Mesenchymal stem cell (in vitro differentiated cells and primary cell): ENCODE measurements at regions not wholly inside any gene's neighbourhood (a gene's known extent, or its start where the extent isn't known, plus 50 kb on each side); places are given as distances from the start of the nearest gene placed in this dataset.

ENCODE experiments used
- DNase-seq: peaks from one replicate; pipeline ENCODE4 v3.0.0-alpha.2; 2013
- H2AFZ ChIP-seq: one replicate; pipeline ENCODE4 v1.6.1; 2013; ENCODE audit warnings: low read depth, mild to moderate bottlenecking, control low read depth, inconsistent platforms, low read length, moderate library complexity
- H2AK5ac ChIP-seq: 2 replicates; pipeline ENCODE4 v1.6.1; 2013; ENCODE audit warnings: low read length, moderate library complexity, mild to moderate bottlenecking, inconsistent platforms; ENCODE audit not compliant: severe bottlenecking
- H2BK120ac ChIP-seq: one replicate; pipeline ENCODE4 v1.6.1; 2013; ENCODE audit warnings: low read depth, mild to moderate bottlenecking, inconsistent platforms, low read length, moderate library complexity
- H2BK12ac ChIP-seq, 2 experiments: one replicate each; pipeline ENCODE4 v1.6.1; 2013; ENCODE audit warnings: inconsistent platforms in 2 of 2, low read length in 2 of 2, mild to moderate bottlenecking in 2 of 2, moderate library complexity in 2 of 2, control low read depth in 1 of 2
- H2BK15ac ChIP-seq: one replicate; pipeline ENCODE4 v1.6.1; 2013; ENCODE audit warnings: mild to moderate bottlenecking, low read depth, inconsistent platforms; ENCODE audit not compliant: poor library complexity, severe bottlenecking
- H2BK5ac ChIP-seq: 2 replicates; pipeline ENCODE4 v1.6.1; 2013; ENCODE audit warnings: low read depth, mild to moderate bottlenecking, low read length, control low read depth, inconsistent platforms; ENCODE audit not compliant: poor library complexity, severe bottlenecking
- H3K14ac ChIP-seq, 2 experiments: one replicate each; pipeline ENCODE4 v1.6.1; 2013; ENCODE audit warnings: inconsistent platforms in 2 of 2, low read length in 2 of 2, control low read depth in 1 of 2, mild to moderate bottlenecking in 1 of 2, moderate library complexity in 1 of 2
- H3K18ac ChIP-seq, 2 experiments: one replicate each; pipeline ENCODE4 v1.6.1; 2013; ENCODE audit warnings: inconsistent platforms in 2 of 2, low read length in 2 of 2, control low read depth in 1 of 2, low read depth in 1 of 2, mild to moderate bottlenecking in 1 of 2
- H3K23ac ChIP-seq, 2 experiments: one replicate each; pipeline ENCODE4 v1.6.1; 2013; ENCODE audit warnings: inconsistent platforms in 2 of 2, low read length in 2 of 2, mild to moderate bottlenecking in 2 of 2, moderate library complexity in 2 of 2, control low read depth in 1 of 2
- H3K27ac ChIP-seq: 2 replicates; pipeline ENCODE4 v1.5.1; 2013; ENCODE audit warnings: mild to moderate bottlenecking, moderate library complexity, low read length, control low read depth, inconsistent platforms; ENCODE audit not compliant: poor library complexity, severe bottlenecking
- H3K27me3 ChIP-seq, 2 experiments: 2 replicates each; pipeline versions ENCODE4 v1.6.1 to v1.7.0; 2013; ENCODE audit warnings: low read length in 2 of 2, mild to moderate bottlenecking in 2 of 2, moderate library complexity in 2 of 2, control low read depth in 1 of 2, inconsistent platforms in 1 of 2; ENCODE audit not compliant: control insufficient read depth in 1 of 2, insufficient read depth in 1 of 2
- H3K36me3 ChIP-seq, 2 experiments: 2 replicates each; pipeline versions ENCODE4 v1.6.1 to v1.7.0; 2013; ENCODE audit warnings: low read length in 2 of 2, control low read depth in 1 of 2, inconsistent platforms in 1 of 2, low read depth in 1 of 2, mild to moderate bottlenecking in 1 of 2; ENCODE audit not compliant: insufficient read depth in 2 of 2, control insufficient read depth in 1 of 2
- H3K4ac ChIP-seq, 2 experiments: one replicate each; pipeline ENCODE4 v1.6.1; 2013; ENCODE audit warnings: inconsistent platforms in 2 of 2, low read length in 2 of 2, mild to moderate bottlenecking in 2 of 2, moderate library complexity in 2 of 2, control low read depth in 1 of 2, low read depth in 1 of 2
- H3K4me1 ChIP-seq: 2 replicates; pipeline ENCODE4 v1.6.1; 2013; ENCODE audit warnings: low read depth, low read length, control low read depth; ENCODE audit not compliant: control insufficient read depth, insufficient read depth
- H3K4me2 ChIP-seq: 2 replicates; pipeline ENCODE4 v1.6.1; 2013; ENCODE audit warnings: low read length, mild to moderate bottlenecking, inconsistent platforms; ENCODE audit not compliant: poor library complexity, severe bottlenecking
- H3K4me3 ChIP-seq, 2 experiments: 2 replicates each; pipeline versions ENCODE4 v1.5.1 to v1.7.0; 2013; ENCODE audit warnings: low read length in 2 of 2, mild to moderate bottlenecking in 2 of 2, control low read depth in 1 of 2, low read depth in 1 of 2; ENCODE audit not compliant: insufficient read depth in 1 of 2
- H3K79me1 ChIP-seq: replicated peaks from 2 replicates; pipeline ENCODE4 v1.6.1; 2013; ENCODE audit warnings: mild to moderate bottlenecking, control low read depth, low read length, inconsistent platforms; ENCODE audit not compliant: poor library complexity, severe bottlenecking
- H3K9ac ChIP-seq: 2 replicates; pipeline ENCODE4 v1.7.0; 2013; ENCODE audit warnings: mild to moderate bottlenecking, low read length, moderate library complexity
- H3K9me3 ChIP-seq: 2 replicates; pipeline ENCODE4 v1.7.0; 2013; ENCODE audit warnings: mild to moderate bottlenecking, low read length; ENCODE audit not compliant: control insufficient read depth
- H4K8ac ChIP-seq: one replicate; pipeline ENCODE4 v1.6.1; 2013; ENCODE audit warnings: inconsistent platforms, mild to moderate bottlenecking, low read length, moderate library complexity
- H4K91ac ChIP-seq: one replicate; pipeline ENCODE4 v1.6.1; 2013; ENCODE audit warnings: mild to moderate bottlenecking, low read length, inconsistent platforms
- WGBS: methylation state at CpG from one replicate; pipeline ENCODE4 v1.1.7; 2013; ENCODE audit warnings: mixed read lengths; 5-methylcytosine and 5-hydroxymethylcytosine counted together

GRCh38 chr1:4362314-4363044, 291.9 kb upstream of the AJAP1 start:
- Histone ChIP-seq H2AK5ac (no peak overlapping the region), H3K14ac (no peak overlapping the region), H3K27ac (no peak overlapping the region), H2BK15ac (no peak overlapping the region), H2BK12ac (no peak overlapping the region), H3K4me2 (no peak overlapping the region), H3K36me3 (no peaks in the 10 kb centered on the region), H2BK120ac (no peak overlapping the region), H3K18ac (no peak overlapping the region), H3K4me1 (no peaks in the 10 kb centered on the region), H3K27me3 (no peaks in the 10 kb centered on the region), H3K4ac (no peak overlapping the region), H4K8ac (no peak overlapping the region), H3K23ac (no peak overlapping the region), H3K9me3 (no peaks in the 10 kb centered on the region), H3K79me1 (no peaks in the 10 kb centered on the region), H4K91ac (no peak overlapping the region), H2AFZ (no peak overlapping the region), H2BK5ac (no peak overlapping the region), H3K4me3 (no peak overlapping the region), H3K9ac (no peak overlapping the region)
- DNase-seq: no peak
- WGBS: 71% methylated on average over 17 of the region's 22 CpGs

DNA sequence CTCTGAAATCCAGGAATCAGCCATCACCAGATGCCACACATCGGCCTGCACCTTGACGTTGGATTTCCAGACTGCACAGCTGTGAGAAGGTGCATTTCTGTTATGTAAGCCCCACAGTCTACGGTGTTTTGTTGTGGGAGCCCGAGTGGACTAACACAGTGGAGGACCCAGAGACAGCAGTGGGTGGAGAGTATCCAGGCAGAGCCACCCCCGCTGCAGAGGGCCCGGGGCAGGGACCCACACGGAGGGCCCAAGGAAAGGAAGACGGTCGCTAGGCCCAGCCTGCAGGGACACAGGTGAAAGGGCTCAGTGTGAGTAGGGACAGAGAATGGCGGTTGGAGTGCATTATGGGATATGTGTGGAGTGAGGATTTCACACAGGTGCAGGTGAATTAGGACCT, 288.3 kb upstream of the AJAP1 start:
- Histone ChIP-seq H3K27me3 (no peaks in the 10 kb centered on the region), H3K18ac (no peak overlapping the region), H2BK12ac (no peak overlapping the region), H3K4me2 (no peak overlapping the region), H3K4me1 (no peaks in the 10 kb centered on the region), H2AK5ac (no peak overlapping the region), H2BK120ac (no peak overlapping the region), H3K4ac (no peak overlapping the region), H3K9ac (no peak overlapping the region), H2AFZ (no peak overlapping the region), H3K23ac (no peak overlapping the region), H3K79me1 (no peaks in the 10 kb centered on the region), H4K8ac (no peak overlapping the region), H3K4me3 (no peak overlapping the region), H3K27ac (no peak overlapping the region), H2BK5ac (no peak overlapping the region), H3K9me3 (peaks cover 9% of the 10 kb centered on the region), H4K91ac (no peak overlapping the region), H2BK15ac (no peak overlapping the region), H3K36me3 (no peaks in the 10 kb centered on the region), H3K14ac (no peak overlapping the region)
- no peak for DNase-seq
- WGBS: 87% methylated on average over 10 of the region's 10 CpGs

DNA sequence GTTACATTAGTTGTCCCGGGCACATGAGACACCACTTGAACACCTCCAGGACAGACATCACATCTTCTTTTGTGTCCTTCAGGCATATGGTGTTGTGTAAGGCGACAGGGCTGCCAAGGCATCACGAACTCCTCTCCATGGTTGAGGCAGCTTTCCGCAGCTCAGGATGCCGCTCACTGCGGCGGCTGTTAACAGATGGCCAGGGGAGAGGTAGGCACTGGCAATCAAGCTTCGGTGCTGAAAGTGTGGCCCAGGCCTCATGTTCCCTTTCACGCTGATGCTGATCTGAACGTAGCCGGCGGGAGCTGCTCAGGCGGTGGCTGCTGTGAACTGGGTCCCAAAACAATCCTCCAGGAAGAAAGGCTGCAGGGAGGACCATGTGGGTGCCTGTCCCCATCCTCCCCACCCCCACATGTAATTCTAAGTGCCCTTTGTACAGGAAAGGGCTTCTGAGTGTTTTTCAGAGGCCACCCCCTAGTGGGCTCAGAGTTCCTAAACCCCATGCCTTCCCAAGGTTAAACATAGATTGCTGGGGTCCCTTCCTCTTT, 287.1 kb upstream of the AJAP1 start:
- WGBS: 80% methylated on average over 13 of the region's 13 CpGs

DNA sequence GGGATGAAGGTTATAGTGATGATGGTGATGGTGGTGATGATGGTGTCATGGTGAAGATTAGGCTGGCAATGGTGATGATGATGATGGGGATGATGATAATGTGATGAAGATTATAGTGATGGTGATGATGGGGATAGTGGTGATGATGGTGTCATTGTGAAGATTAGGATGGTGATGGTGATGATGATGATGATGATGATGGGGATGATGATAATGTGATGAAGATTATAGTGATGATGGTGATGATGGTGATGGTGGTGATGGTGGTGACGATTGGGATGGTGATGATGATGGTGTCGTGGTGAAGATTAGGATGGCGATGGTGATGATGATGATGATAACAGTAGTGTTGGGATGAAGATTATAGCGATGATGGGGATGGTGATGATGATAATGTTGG, 285.1 kb upstream of the AJAP1 start:
- no peaks in the 10 kb centered on the region for H3K79me1 ChIP-seq
- H3K18ac ChIP-seq: no peak overlapping the region
- H3K14ac ChIP-seq: no peak overlapping the region
- no peak overlapping the region for H2BK120ac ChIP-seq
- H4K91ac ChIP-seq: no peak overlapping the region
- H3K4me3 ChIP-seq: no peak overlapping the region
- peaks cover 9% of the 10 kb centered on the region for H3K9me3 ChIP-seq
- no peak overlapping the region for H2AFZ ChIP-seq
- no peak overlapping the region for H2AK5ac ChIP-seq
- no peak overlapping the region for H2BK12ac ChIP-seq
- no peaks in the 10 kb centered on the region for H3K27me3 ChIP-seq
- no peak overlapping the region for H2BK5ac ChIP-seq
- H3K4ac ChIP-seq: no peak overlapping the region
- no peak overlapping the region for H2BK15ac ChIP-seq
- WGBS: 79% methylated on average over 4 of the region's 4 CpGs
- H3K9ac ChIP-seq: no peak overlapping the region
- H3K4me1 ChIP-seq: no peaks in the 10 kb centered on the region
- no peak overlapping the region for H3K23ac ChIP-seq
- H3K27ac ChIP-seq: no peak overlapping the region
- H4K8ac ChIP-seq: no peak overlapping the region
- no peak for DNase-seq
- no peak overlapping the region for H3K4me2 ChIP-seq
- H3K36me3 ChIP-seq: no peaks in the 10 kb centered on the region

More for the DNA sequence above, 287.1 kb upstream of the AJAP1 start:
- no peaks in the 10 kb centered on the region for H3K4me1 ChIP-seq
- H2AFZ ChIP-seq: no peak overlapping the region
- H3K4ac ChIP-seq: no peak overlapping the region
- H3K4me3 ChIP-seq: no peak overlapping the region
- peaks cover 9% of the 10 kb centered on the region for H3K9me3 ChIP-seq
- H2BK5ac ChIP-seq: no peak overlapping the region
- H2BK120ac ChIP-seq: no peak overlapping the region
- no peak overlapping the region for H2AK5ac ChIP-seq
- no peaks in the 10 kb centered on the region for H3K79me1 ChIP-seq
- H3K27me3 ChIP-seq: no peaks in the 10 kb centered on the region
- H3K18ac ChIP-seq: no peak overlapping the region
- no peak overlapping the region for H2BK15ac ChIP-seq
- no peak overlapping the region for H3K14ac ChIP-seq
- no peak for DNase-seq
- no peaks in the 10 kb centered on the region for H3K36me3 ChIP-seq
- H2BK12ac ChIP-seq: no peak overlapping the region
- no peak overlapping the region for H3K9ac ChIP-seq
- H3K27ac ChIP-seq: no peak overlapping the region
- H3K23ac ChIP-seq: no peak overlapping the region
- no peak overlapping the region for H3K4me2 ChIP-seq
- no peak overlapping the region for H4K8ac ChIP-seq
- H4K91ac ChIP-seq: peak overlapping the region; percentile 34
